HG02938 (cell line): ENCODE measurements at regions not wholly inside any gene's neighbourhood (a gene's known extent, or its start where the extent isn't known, plus 50 kb on each side); places are given as distances from the start of the nearest gene placed in this dataset.

ENCODE experiments used
- ATAC-seq: cut with Tn5 transposase; IDR thresholded peaks from one replicate; pipeline ENCODE4 v1.9.1; 2021; ENCODE audit warnings: mild to moderate bottlenecking, moderate library complexity; ENCODE audit not compliant: unreplicated experiment

GRCh38 chr4:104418286-104418685 lies 76.4 kb downstream of the CXXC4 start:
- no peak for ATAC-seq

- ATAC-seq = no peak
Measured at GRCh38 chr4:104417357-104417882, 77.3 kb downstream of the CXXC4 start.

DNA sequence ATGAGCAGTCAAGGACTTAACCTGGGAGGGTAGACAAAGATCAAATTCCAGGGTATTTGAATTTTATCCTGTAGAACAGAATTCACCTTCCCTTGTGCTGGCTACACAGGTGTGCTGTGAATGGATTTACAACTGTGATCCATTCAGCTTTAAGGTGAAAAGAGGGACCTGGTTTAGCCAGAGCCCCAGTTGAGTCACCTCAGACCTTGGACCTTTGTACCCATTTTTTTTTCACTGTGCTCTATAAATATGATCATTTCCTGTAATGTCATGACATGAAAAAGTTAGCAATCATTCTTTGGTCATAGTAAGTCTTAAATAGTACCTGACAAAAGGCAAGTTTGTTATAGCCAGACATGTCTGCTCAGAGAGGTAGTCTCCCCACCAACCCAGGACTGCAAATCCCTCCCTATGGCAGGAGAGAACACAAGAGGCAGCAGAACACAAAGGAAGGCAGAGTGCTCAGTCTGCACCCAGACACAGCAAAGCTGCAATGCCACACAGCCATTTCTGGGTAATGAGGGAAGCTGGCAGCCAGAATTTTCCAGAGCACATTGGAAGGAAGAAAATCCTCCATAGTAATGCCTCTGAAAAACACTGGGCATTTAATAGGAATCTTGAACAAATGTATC lies 77.9 kb downstream of the CXXC4 start:
- ATAC-seq = no peak

DNA sequence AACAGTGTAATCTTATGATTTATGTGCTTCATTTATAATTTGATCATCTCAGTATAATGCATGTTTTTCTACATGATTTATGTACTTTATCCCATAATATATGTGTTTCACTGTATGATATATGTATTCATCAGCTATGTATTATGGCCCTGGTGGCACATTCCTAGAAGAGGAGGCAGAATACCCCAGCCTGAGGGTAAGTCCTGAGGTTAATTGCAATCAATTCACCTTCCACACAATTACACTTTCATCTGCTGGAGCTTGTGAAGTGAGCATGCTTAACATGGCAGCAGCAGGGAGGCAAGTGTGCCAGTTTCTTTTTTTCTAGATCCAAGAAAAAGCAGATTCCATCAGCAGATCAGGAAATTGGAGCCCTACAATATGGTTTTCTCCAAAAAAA lies 81.2 kb downstream of the CXXC4 start:
- no peak for ATAC-seq

GRCh38 chr4:104412344-104412743 lies 82.3 kb downstream of the CXXC4 start:
- no peak for ATAC-seq

DNA sequence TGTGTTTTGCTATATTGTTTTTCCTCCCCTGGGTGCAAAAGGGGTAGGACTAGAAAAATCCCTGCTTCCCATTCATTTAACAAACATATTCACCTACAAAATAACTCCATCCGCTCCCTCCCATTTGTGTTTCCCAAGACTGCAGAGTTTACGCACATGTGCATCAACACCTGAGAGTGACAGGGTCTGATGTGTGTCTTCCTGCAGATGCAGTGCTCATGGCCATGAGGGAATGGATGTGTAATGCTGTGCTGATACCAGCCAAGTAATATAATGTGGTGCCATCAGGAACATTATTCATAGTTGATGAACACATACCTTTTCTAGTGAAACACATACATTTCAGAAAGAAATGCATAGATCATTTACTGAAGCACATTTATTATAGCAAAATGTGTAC lies 83.2 kb downstream of the CXXC4 start:
- no peak for ATAC-seq

- no peak for ATAC-seq
Measured at GRCh38 chr4:104408878-104409277, 85.8 kb downstream of the CXXC4 start.

DNA sequence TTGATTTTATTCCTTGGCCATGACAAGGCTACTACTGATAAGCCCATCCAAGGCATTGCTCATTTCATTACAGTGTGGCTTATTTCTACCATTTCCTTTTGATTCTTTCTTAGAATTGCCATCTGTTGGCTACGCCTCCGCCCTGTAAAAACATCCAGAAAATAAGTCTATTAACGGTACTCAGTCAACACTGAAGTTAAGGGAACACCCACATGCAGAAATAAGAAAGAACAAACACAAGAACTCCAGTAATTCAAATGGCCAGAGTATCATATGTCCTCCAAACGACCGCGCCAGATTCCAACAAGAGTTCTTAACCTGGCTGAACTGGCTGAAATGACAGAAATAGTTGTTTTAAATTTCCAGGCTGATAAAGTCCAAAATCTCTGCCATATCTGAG lies 90.3 kb downstream of the CXXC4 start:
- no peak for ATAC-seq

DNA sequence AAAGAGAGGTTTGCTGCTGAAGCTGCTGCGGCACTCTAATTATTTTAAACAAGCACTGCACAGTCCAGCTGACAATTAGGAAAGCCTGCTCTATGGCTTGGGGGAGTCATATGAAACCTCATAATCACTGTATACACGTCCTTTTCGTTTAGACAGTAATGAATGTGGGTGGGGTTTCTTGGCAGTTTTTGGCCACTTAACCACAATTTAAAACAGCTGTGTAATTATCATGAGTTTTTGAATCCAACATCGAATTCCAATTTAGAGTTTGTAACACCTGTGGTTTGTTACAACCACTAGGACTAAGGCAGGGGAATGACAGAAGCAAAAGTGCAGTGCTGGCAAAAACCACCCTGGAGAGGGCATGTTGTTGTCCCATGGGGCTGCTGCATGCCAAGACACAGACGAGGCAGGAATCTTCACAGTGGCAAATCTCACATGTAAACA lies 99.5 kb downstream of the CXXC4 start:
- ATAC-seq = no peak

DNA sequence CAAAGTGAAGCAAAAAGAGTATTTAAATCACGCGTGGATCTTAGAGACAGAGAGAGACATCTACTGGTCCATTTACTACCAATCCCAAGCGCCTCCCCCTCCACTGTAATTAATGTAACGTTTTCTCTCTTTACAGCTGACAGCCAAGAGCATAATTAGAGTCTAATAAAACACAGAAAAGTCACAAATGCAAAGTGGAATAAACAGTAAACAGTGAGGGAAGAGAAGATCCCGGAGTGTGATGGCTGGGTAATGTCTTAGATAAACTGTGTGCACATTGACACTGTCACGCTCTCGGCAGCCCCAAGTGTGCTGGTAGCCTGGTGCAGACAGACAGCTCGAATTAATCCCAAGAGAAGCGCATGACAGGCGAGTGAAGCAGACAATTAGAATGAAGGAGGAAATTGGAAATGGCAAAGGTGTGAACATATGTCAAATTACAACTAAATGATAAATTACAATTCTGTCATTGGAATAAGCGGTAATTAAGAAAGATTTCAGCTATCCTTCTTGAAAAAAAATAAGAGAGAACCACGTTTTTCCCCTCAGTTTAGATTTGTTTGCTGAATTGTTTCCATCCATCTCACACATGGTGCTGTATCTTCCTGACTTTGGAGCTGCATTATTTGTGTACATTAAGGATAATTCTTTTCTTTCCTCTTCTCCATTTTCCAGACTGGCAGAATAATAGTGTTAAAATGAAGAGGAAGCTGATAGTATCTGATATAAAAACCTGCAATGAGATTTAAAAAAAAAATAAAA lies 100.1 kb downstream of the CXXC4 start:
- ATAC-seq = no peak

DNA sequence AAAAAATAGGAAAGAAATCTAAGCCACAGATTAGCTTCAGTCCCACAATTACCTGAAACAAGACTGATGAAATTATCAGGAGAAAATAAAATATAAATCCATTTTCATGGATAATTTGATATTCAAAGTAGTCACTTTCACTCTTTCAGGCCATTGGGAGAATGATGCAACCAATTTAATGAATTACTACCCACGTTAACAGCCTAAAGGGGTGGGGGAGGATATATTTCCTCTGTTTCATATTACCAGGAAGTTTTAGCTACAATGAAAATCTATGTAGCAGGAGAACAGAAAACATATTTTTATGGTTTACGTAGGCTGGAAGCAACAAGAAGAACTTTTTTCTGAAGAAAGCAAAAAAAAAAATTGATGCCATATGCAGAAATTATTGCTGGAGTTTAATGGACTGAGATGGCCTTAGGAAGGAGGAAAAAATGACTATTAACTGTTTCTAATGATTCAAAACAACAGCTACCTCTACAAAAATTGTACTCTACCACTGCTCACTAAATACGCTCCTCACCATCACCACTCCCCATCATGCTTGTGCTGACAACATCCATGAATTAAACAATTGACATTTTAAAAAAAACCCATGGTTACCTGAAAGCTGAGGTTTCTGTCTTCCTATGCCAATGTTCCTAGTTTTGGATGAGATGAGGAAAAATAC lies 100.9 kb downstream of the CXXC4 start:
- ATAC-seq = no peak

- no peak for ATAC-seq
Measured at GRCh38 chr4:104385713-104386112, 109.0 kb downstream of the CXXC4 start.

DNA sequence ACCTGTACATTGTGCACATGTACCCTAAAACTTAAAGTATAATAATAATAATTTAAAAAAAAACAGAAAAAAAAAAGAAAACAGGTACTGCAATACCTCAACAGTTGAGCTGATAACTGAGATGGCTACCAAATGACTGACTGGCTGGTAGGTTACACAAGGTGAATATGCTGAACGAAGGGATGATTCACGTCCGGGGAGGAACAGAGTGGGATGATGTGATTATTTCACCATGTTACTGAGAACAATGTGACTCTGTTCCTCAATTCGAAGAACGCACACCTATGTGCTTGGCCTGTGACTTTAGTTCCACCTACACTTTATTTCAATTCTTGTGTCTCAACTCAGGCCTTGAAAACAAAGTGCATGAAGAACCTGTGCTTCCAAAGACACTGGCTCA lies 111.7 kb downstream of the CXXC4 start:
- no peak for ATAC-seq

DNA sequence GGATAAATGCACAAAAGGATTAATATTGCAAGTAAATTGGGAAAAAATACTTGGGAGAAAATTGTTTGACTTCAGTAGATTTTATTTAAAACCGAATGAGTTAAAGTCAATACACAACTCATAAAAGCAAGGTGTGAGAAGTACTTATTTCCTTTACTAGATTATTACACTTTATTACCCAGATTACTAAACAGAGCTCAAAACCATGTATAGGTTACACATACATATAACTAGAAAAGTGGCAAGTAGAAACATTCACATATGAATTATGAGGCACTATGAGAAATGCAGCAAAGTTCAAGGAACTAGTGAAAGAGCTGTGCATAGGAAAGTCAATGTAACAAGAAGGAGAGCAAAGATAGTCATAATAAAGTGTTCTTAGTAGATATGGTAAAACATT lies 113.0 kb downstream of the CXXC4 start:
- no peak for ATAC-seq

GRCh38 chr4:104365618-104366017 lies 129.1 kb downstream of the CXXC4 start:
- ATAC-seq = no peak

GRCh38 chr4:104353481-104353880 lies 141.2 kb downstream of the CXXC4 start:
- ATAC-seq = no peak

GRCh38 chr4:104352211-104352610 lies 142.5 kb downstream of the CXXC4 start:
- no peak for ATAC-seq

DNA sequence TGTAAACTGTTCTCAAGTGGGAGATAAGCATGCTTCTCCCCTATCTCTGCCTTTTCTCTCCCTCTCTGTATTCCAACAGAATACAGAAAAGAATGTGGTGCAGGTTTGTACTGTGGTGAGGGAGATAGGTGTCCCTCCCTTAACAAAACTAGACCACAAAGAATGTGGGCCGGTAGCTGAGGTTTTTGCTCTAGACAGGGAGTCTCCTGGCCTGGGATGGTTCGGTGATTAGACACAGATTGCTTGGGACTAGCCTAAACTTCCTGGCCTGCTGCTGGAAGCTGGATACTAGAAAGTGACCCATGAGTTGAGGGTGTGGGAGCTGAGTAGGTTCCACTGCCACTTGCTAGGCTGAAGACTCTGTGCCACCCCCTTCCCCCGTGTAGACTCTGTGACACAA lies 143.0 kb downstream of the CXXC4 start:
- no peak for ATAC-seq

DNA sequence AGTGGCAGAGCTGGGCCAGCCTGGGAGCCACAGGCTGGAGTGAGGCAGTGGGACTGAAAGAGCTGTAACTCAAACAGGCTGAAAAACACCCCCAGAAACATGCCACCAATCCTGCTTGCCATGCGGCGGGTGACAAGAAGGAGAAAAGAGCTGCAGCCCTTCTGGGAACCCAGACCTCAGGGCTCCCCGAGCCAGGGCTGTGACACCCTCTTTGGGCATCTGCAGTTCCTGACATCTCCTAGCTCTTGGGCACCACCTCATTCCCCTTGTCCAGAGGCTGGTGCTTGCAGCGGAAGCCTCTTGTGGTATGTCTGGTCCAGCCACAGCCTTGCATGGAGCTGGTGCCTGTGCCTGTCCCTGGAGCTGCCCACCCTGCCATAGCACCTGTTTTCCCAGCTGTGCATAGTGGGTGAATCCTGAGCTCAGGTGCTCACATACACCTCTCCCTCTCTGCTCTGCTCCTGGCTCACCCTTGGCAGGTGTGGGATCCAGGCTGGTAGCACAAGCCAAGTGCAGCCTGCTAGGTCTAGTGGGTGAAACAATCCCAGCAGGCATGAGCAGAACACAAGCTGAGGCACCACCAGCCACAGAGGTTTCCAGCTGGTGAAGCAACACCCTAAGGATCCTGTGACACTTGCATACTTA lies 149.0 kb downstream of the CXXC4 start:
- ATAC-seq = no peak

- ATAC-seq = no peak
Measured at GRCh38 chr4:104344342-104344980, 150.2 kb downstream of the CXXC4 start.

DNA sequence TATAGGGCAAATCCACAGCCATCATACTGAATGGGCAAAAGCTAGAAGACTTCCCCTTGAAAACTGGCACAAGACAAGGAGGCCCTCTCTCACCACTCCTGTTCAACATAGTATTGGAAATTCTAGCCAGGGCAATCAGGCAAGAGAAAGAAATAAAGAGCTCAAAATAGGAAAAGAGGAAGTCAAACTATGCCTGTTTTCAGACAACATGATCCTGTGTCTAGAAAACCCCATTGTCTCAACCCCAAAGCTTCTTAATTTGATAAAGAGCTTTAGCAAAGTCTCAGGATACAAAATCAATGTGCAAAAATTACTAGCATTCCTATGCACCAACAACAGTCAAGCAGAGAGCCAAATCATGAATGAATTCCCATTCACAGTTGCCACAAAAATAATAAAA lies 160.3 kb downstream of the CXXC4 start:
- ATAC-seq = no peak
